NCI-H345 treated with DMSO at 0.1 percent for 48 hours (cell line): ENCODE measurements at regions not wholly inside any gene's neighbourhood (a gene's known extent, or its start where the extent isn't known, plus 50 kb on each side); places are given as distances from the start of the nearest gene placed in this dataset.
"Not testable (repeated sequence)": the region's sequence is repeated elsewhere in the genome, so short reads cannot be mapped to it uniquely, and the experiment has no call there.

Source experiments
- DNase-seq: peaks from one replicate; lab custom pipeline; 2025; ENCODE audit not compliant: unreplicated experiment; lab: John Stamatoyannopoulos, UW

GRCh38 chr4:157689476-157689875, 468.9 kb downstream of the GRIA2 start:
- no peak for DNase-seq

- DNase-seq, result no peak
Observed at GRCh38 chr4:157687971-157688370, 467.4 kb downstream of the GRIA2 start.

- DNase-seq, result not testable (repeated sequence)
Observed at GRCh38 chr4:157679326-157679725, 458.8 kb downstream of the GRIA2 start.

- DNase-seq, result no peak
Observed at GRCh38 chr4:157678478-157678877, 457.9 kb downstream of the GRIA2 start.

- DNase-seq, result no peak
Observed at GRCh38 chr4:157674699-157675098, 454.2 kb downstream of the GRIA2 start.

- DNase-seq, result no peak
Observed at GRCh38 chr4:157667836-157668235, 447.3 kb downstream of the GRIA2 start.

- DNase-seq, result no peak
Observed at GRCh38 chr4:157664726-157665125, 444.2 kb downstream of the GRIA2 start.

- DNase-seq, result no peak
Observed at GRCh38 chr4:157655096-157655809, 434.7 kb downstream of the GRIA2 start.

GRCh38 chr4:157643257-157643656, 422.7 kb downstream of the GRIA2 start:
- no peak for DNase-seq

GRCh38 chr4:157634057-157634456, 413.5 kb downstream of the GRIA2 start:
- DNase-seq, result no peak

GRCh38 chr4:157616741-157617472, 396.4 kb downstream of the GRIA2 start:
- DNase-seq, result no peak

- DNase-seq, result no peak
Observed at GRCh38 chr4:157607996-157608395, 387.5 kb downstream of the GRIA2 start.

GRCh38 chr4:157600583-157600982, 380.1 kb downstream of the GRIA2 start:
- no peak for DNase-seq

- DNase-seq, result no peak
Observed at GRCh38 chr4:157591245-157591644, 370.7 kb downstream of the GRIA2 start.

- DNase-seq, result no peak
Observed at GRCh38 chr4:157590679-157591078, 370.2 kb downstream of the GRIA2 start.

- DNase-seq, result no peak
Observed at GRCh38 chr4:157587681-157588423, 367.3 kb downstream of the GRIA2 start.

- DNase-seq, result no peak
Observed at GRCh38 chr4:157582141-157582540, 361.6 kb downstream of the GRIA2 start.

GRCh38 chr4:157576671-157577217, 356.2 kb downstream of the GRIA2 start:
- DNase-seq, result no peak

- DNase-seq, result no peak
Observed at GRCh38 chr4:157575339-157575738, 354.8 kb downstream of the GRIA2 start.

- DNase-seq, result no peak
Observed at GRCh38 chr4:157574606-157575005, 354.1 kb downstream of the GRIA2 start.

- no peak for DNase-seq
Observed at GRCh38 chr4:157572951-157573350, 352.4 kb downstream of the GRIA2 start.

- no peak for DNase-seq
Observed at GRCh38 chr4:157572284-157572683, 351.8 kb downstream of the GRIA2 start.
